Epithelial cell of esophagus (primary cell): ENCODE measurements at regions not wholly inside any gene's neighbourhood (a gene's known extent, or its start where the extent isn't known, plus 50 kb on each side); places are given as distances from the start of the nearest gene placed in this dataset.

Experiments used
- DNase-seq: peaks from one replicate; pipeline ENCODE4 v3.0.0; 2010; ENCODE audit warnings: low read depth
- H3K4me3 ChIP-seq: 2 replicates; pipeline ENCODE4 v1.5.1; 2011; ENCODE audit warnings: mild to moderate bottlenecking, low read length, control low read depth
- CTCF ChIP-seq: IDR thresholded peaks from 2 replicates; pipeline ENCODE4 v1.5.1; 2011; ENCODE audit warnings: low read depth, mild to moderate bottlenecking, low read length, control low read depth, inconsistent platforms; ENCODE audit not compliant: insufficient read depth; ENCODE audit errors: missing control alignments

- H3K4me3 ChIP-seq: no peak overlapping the region
- no peak for TF ChIP-seq CTCF
- no peak for DNase-seq
Observed at GRCh38 chr1:88284066-88284465, 400.0 kb upstream of the PKN2 start.

GRCh38 chr1:88284666-88285366 lies 399.3 kb upstream of the PKN2 start:
- no peak for DNase-seq
- TF ChIP-seq CTCF: no peak
- H3K4me3 ChIP-seq: no peak overlapping the region

GRCh38 chr1:88286716-88287115 lies 397.4 kb upstream of the PKN2 start:
- TF ChIP-seq CTCF: no peak
- no peak overlapping the region for H3K4me3 ChIP-seq
- no peak for DNase-seq

- DNase-seq: no peak
- no peak for TF ChIP-seq CTCF
- no peak overlapping the region for H3K4me3 ChIP-seq
Observed at GRCh38 chr1:88288571-88288970, 395.5 kb upstream of the PKN2 start.

GRCh38 chr1:88289401-88290102 lies 394.5 kb upstream of the PKN2 start:
- no peak overlapping the region for H3K4me3 ChIP-seq
- no peak for DNase-seq
- TF ChIP-seq CTCF: no peak

- H3K4me3 ChIP-seq: no peak overlapping the region
- DNase-seq: no peak
- no peak for TF ChIP-seq CTCF
Observed at GRCh38 chr1:88291611-88292354, 392.3 kb upstream of the PKN2 start.
